ENCODE measurements at regions not wholly inside any gene's neighbourhood (a gene's known extent, or its start where the extent isn't known, plus 50 kb on each side); places are given as distances from the start of the nearest gene placed in this dataset.

- H3K27me3 ChIP-seq (ENCODE audit: control insufficient read depth in 2 of 2, insufficient read depth in 2 of 2, low read length in 2 of 2): peaks cover 0 to 2% of the 10 kb centered on the region in 2 experiments
- dilution Hi-C loops (cut with MboI; ENCODE audit: extremely low pct_ligation_motif_present, low sequenced_read_pairs) (no loop called here), intact Hi-C loops (cut with micrococcal nuclease) (no loop called here)
- DNase-seq (ENCODE audit: low read depth, low spot score): no peak
- ChIA-PET POLR2A (no interaction called here), CTCF (no interaction called here)
- no peaks in the 10 kb centered on the region for H3K9me3 ChIP-seq (replicated peaks; ENCODE audit: control insufficient read depth, insufficient read depth, low read length)
- H4K20me1 ChIP-seq (replicated peaks; ENCODE audit: control insufficient read depth, extremely low read depth, insufficient read depth, low read length): no peaks in the 10 kb centered on the region
- TF ChIP-seq FOS (IDR thresholded peaks at IDR 0.05; ENCODE audit: borderline replicate concordance, insufficient read depth, low read length) (no peak), GATA2 (IDR thresholded peaks at IDR 0.05; ENCODE audit: insufficient read depth, insufficient read length, low read depth, low read length) (no peak), MAX (IDR thresholded peaks at IDR 0.05; ENCODE audit: insufficient read depth, insufficient read length) (no peak), JUN (IDR thresholded peaks at IDR 0.05; ENCODE audit: borderline replicate concordance, insufficient read depth, insufficient read length, low read depth) (no peak), POLR2AphosphoS5 (IDR thresholded peaks at IDR 0.05; ENCODE audit: insufficient read depth, low read depth, low read length) (no peak), MYC (IDR thresholded peaks at IDR 0.05; ENCODE audit: low read depth, low read length) (no peak), POLR2A (IDR thresholded peaks at IDR 0.05; ENCODE audit: low read depth, low read length) (no peak)
- H2AFZ ChIP-seq (ENCODE audit: low read depth, low read length): no peak overlapping the region
- no peak overlapping the region for H3K9ac ChIP-seq (replicated peaks; ENCODE audit: extremely low read depth, insufficient read depth, low read length)
- no peaks in the 10 kb centered on the region for H3K9me1 ChIP-seq (replicated peaks; ENCODE audit: control insufficient read depth, extremely low read depth, insufficient read depth, low read length)
- no peak for FAIRE-seq
- BruUV-seq (replicated peaks): no TSS peak
- H3K4me2 ChIP-seq (ENCODE audit: insufficient read depth, low read length): no peak overlapping the region
- no peaks in the 10 kb centered on the region for H3K4me1 ChIP-seq (ENCODE audit: control insufficient read depth, extremely low read depth, insufficient read depth, low read length)
- no peak overlapping the region for H3K27ac ChIP-seq (ENCODE audit: insufficient read depth, low read depth, low read length)
- H3K79me2 ChIP-seq (ENCODE audit: control insufficient read depth, insufficient read depth, low read length): no peaks in the 10 kb centered on the region
- no peak overlapping the region for H3K4me3 ChIP-seq (replicated peaks in 1 of 3; ENCODE audit: insufficient read depth in 1 of 3, low read depth in 1 of 3, low read length in 3 of 3)
- no peaks in the 10 kb centered on the region for H3K36me3 ChIP-seq (ENCODE audit: control insufficient read depth in 2 of 2, extremely low read depth in 1 of 2, insufficient read depth in 2 of 2, low read length in 2 of 2)
Measured at GRCh38 chr15:98565566-98565965, 82.8 kb upstream of the IGF1R start.

- FAIRE-seq: no peak
- Histone ChIP-seq H3K27ac (ENCODE audit: insufficient read depth, low read depth, low read length) (no peak overlapping the region), H3K9me1 (replicated peaks; ENCODE audit: control insufficient read depth, extremely low read depth, insufficient read depth, low read length) (no peaks in the 10 kb centered on the region), H3K4me3 (replicated peaks in 1 of 3; ENCODE audit: insufficient read depth in 1 of 3, low read depth in 1 of 3, low read length in 3 of 3) (no peak overlapping the region), H3K9ac (replicated peaks; ENCODE audit: extremely low read depth, insufficient read depth, low read length) (no peak overlapping the region), H2AFZ (ENCODE audit: low read depth, low read length) (no peak overlapping the region), H3K36me3 (ENCODE audit: control insufficient read depth in 2 of 2, extremely low read depth in 1 of 2, insufficient read depth in 2 of 2, low read length in 2 of 2) (no peaks in the 10 kb centered on the region), H3K4me2 (ENCODE audit: insufficient read depth, low read length) (no peak overlapping the region), H4K20me1 (replicated peaks; ENCODE audit: control insufficient read depth, extremely low read depth, insufficient read depth, low read length) (no peaks in the 10 kb centered on the region), H3K9me3 (replicated peaks; ENCODE audit: control insufficient read depth, insufficient read depth, low read length) (no peaks in the 10 kb centered on the region), H3K79me2 (ENCODE audit: control insufficient read depth, insufficient read depth, low read length) (no peaks in the 10 kb centered on the region), H3K4me1 (ENCODE audit: control insufficient read depth, extremely low read depth, insufficient read depth, low read length) (no peaks in the 10 kb centered on the region), H3K27me3 (ENCODE audit: control insufficient read depth in 2 of 2, insufficient read depth in 2 of 2, low read length in 2 of 2) (peaks cover 0 to 2% of the 10 kb centered on the region in 2 experiments)
- ChIA-PET CTCF (interaction anchor here (0.6 to 2.1 kb wide), 11 partner anchors 8 to 124 kb away, joined by 3 to 10 read pairs (median 5); no protein-coding TSS in a partner anchor), POLR2A (no interaction called here)
- no TSS peak for BruUV-seq (replicated peaks)
- dilution Hi-C loops (cut with MboI; ENCODE audit: extremely low pct_ligation_motif_present, low sequenced_read_pairs): no loop called here
- TF ChIP-seq MAX (IDR thresholded peaks at IDR 0.05; ENCODE audit: insufficient read depth, insufficient read length): no peak
- TF ChIP-seq JUN (IDR thresholded peaks at IDR 0.05; ENCODE audit: borderline replicate concordance, insufficient read depth, insufficient read length, low read depth): no peak
- TF ChIP-seq CTCF (IDR thresholded peaks at IDR 0.05; ENCODE audit: extremely low read depth in 1 of 2, insufficient read depth in 1 of 2, low read depth in 1 of 2, low read length in 2 of 2): no peak
- no peak for TF ChIP-seq EZH2 (IDR thresholded peaks at IDR 0.05; ENCODE audit: borderline replicate concordance, low read depth, low read length, severe bottlenecking)
- no peak for TF ChIP-seq POLR2A (IDR thresholded peaks at IDR 0.05; ENCODE audit: low read depth, low read length)
- TF ChIP-seq GATA2 (IDR thresholded peaks at IDR 0.05; ENCODE audit: insufficient read depth, insufficient read length, low read depth, low read length): no peak
- no peak for TF ChIP-seq MYC (IDR thresholded peaks at IDR 0.05; ENCODE audit: low read depth, low read length)
- no peak for TF ChIP-seq POLR2AphosphoS5 (IDR thresholded peaks at IDR 0.05; ENCODE audit: insufficient read depth, low read depth, low read length)
- no peak for TF ChIP-seq FOS (IDR thresholded peaks at IDR 0.05; ENCODE audit: borderline replicate concordance, insufficient read depth, low read length)
- intact Hi-C loops (cut with micrococcal nuclease): no loop called here
- no peak for DNase-seq (ENCODE audit: low read depth, low spot score)
Measured at GRCh38 chr15:98567951-98568350, 80.4 kb upstream of the IGF1R start.
